Thyroid gland (tissue), 4 donors: ENCODE measurements at regions not wholly inside any gene's neighbourhood (a gene's known extent, or its start where the extent isn't known, plus 50 kb on each side); places are given as distances from the start of the nearest gene placed in this dataset.

Experiments
- DNase-seq, 2 donors: peaks; one replicate each; pipeline ENCODE4 v3.0.0-alpha.2; 2019
- H3K27ac ChIP-seq, 3 donors: fragments of 200-600 bp; sonication (generic); 1 replicate in 2 of 3; 2 replicates in 1 of 3; pipeline ENCODE4 v1.5.1; 2016 to 2019; ENCODE audit warnings: mild to moderate bottlenecking in 1 of 3, moderate library complexity in 1 of 3
- H3K27me3 ChIP-seq: fragments of 200-600 bp; sonication (generic); one replicate; pipeline ENCODE4 v1.5.1; 2019
- H3K36me3 ChIP-seq, 2 donors: fragments of 200-600 bp; sonication (generic); one replicate each; pipeline ENCODE4 v1.5.1; 2016 to 2019
- H3K4me1 ChIP-seq, 2 donors: fragments of 200-600 bp; sonication (generic); one replicate each; pipeline ENCODE4 v1.5.1; 2017 to 2019
- H3K4me3 ChIP-seq, 3 donors: fragments of 200-600 bp; sonication (generic); replicated peaks in 1 of 3; 1 replicate in 2 of 3; 2 replicates in 1 of 3; pipeline ENCODE4 v1.5.1; 2016; ENCODE audit warnings: mild to moderate bottlenecking in 1 of 3
- H3K9me3 ChIP-seq: fragments of 200-600 bp; sonication (generic); one replicate; pipeline ENCODE4 v1.5.1; 2017
- CTCF ChIP-seq, 6 experiments: fragments of 200-600 bp in 3 of 6; fragments of 450-650 bp in 3 of 6; sonication (generic) in 3 of 6; IDR thresholded peaks; one replicate each; pipeline ENCODE4 v1.5.1; 2016 to 2019; ENCODE audit warnings: antibody characterized with exemption in 6 of 6, mild to moderate bottlenecking in 2 of 6, inconsistent platforms in 1 of 6, moderate library complexity in 1 of 6
- POLR2A ChIP-seq, 2 donors: fragments of 450-650 bp; IDR thresholded peaks; one replicate each; pipeline ENCODE4 v1.6.1; 2017; ENCODE audit warnings: antibody characterized with exemption in 2 of 2, mild to moderate bottlenecking in 2 of 2, moderate library complexity in 1 of 2
- WGBS, 2 donors: methylation state at CpG; one replicate each; pipeline ENCODE4 v1.1.5; 2017; 5-methylcytosine and 5-hydroxymethylcytosine counted together
- intact Hi-C: fragments of 100-400 bp; cut with DNase I; formaldehyde crosslinking; loops from one replicate; pipeline ENCODE4 v1.15.1; 2023

GRCh38 chr22:48287031-48287430 lies 1524.6 kb downstream of the TBC1D22A start:
- Histone ChIP-seq H3K27ac (no peak overlapping the region), H3K4me1 (no peaks in the 10 kb centered on the region), H3K36me3 (no peaks in the 10 kb centered on the region), H3K9me3 (peaks cover 4% of the 10 kb centered on the region), H3K4me3 (no peak overlapping the region), H3K27me3 (no peaks in the 10 kb centered on the region)
- intact Hi-C loops = no loop called here
- 70 to 72% methylated on average over 5 of the region's 5 CpGs for WGBS, 2 donors
- no peak for DNase-seq
- TF ChIP-seq POLR2A (IDR thresholded peaks at IDR 0.05) = no peak
- no peak for TF ChIP-seq CTCF (IDR thresholded peaks at IDR 0.05)

GRCh38 chr22:48284671-48285070 lies 1522.2 kb downstream of the TBC1D22A start:
- DNase-seq = no peak
- Histone ChIP-seq H3K27me3 (no peaks in the 10 kb centered on the region), H3K9me3 (peaks cover 4% of the 10 kb centered on the region), H3K27ac (no peak overlapping the region), H3K36me3 (no peaks in the 10 kb centered on the region), H3K4me3 (no peak overlapping the region), H3K4me1 (no peaks in the 10 kb centered on the region)
- intact Hi-C loops = no loop called here
- TF ChIP-seq POLR2A (IDR thresholded peaks at IDR 0.05) (no peak), CTCF (IDR thresholded peaks at IDR 0.05) (no peak)
- WGBS, 2 donors = 90 to 91% methylated on average over 4 of the region's 4 CpGs

GRCh38 chr22:48282804-48283203 lies 1520.4 kb downstream of the TBC1D22A start:
- TF ChIP-seq CTCF (IDR thresholded peaks at IDR 0.05) = no peak
- TF ChIP-seq POLR2A (IDR thresholded peaks at IDR 0.05) = no peak
- DNase-seq = no peak
- intact Hi-C loops = no loop called here

GRCh38 chr22:48279461-48279756 lies 1517.0 kb downstream of the TBC1D22A start:
- TF ChIP-seq POLR2A (IDR thresholded peaks at IDR 0.05) (no peak), CTCF (IDR thresholded peaks at IDR 0.05) (no peak)
- 72 to 77% methylated on average over 6 of the region's 6 CpGs for WGBS, 2 donors
- intact Hi-C loops = no loop called here
- no peak overlapping the region for H3K4me3 ChIP-seq
- H3K27me3 ChIP-seq = no peaks in the 10 kb centered on the region
- no peak overlapping the region for H3K27ac ChIP-seq
- H3K36me3 ChIP-seq = no peaks in the 10 kb centered on the region
- peaks cover 4% of the 10 kb centered on the region for H3K9me3 ChIP-seq
- no peak for DNase-seq
- H3K4me1 ChIP-seq = no peaks in the 10 kb centered on the region

More at GRCh38 chr22:48282804-48283203, 1520.4 kb downstream of the TBC1D22A start:
- no peak overlapping the region for H3K27ac ChIP-seq
- H3K4me1 ChIP-seq = no peaks in the 10 kb centered on the region
- no peaks in the 10 kb centered on the region for H3K36me3 ChIP-seq
- peaks cover 4% of the 10 kb centered on the region for H3K9me3 ChIP-seq
- no peak overlapping the region for H3K4me3 ChIP-seq
- 95 to 96% methylated on average over 2 of the region's 2 CpGs for WGBS, 2 donors
- no peaks in the 10 kb centered on the region for H3K27me3 ChIP-seq

- H3K27ac ChIP-seq = no peak overlapping the region
- H3K4me3 ChIP-seq = no peak overlapping the region
- intact Hi-C loops = no loop called here
- DNase-seq = no peak
- peaks cover 3% of the 10 kb centered on the region for H3K9me3 ChIP-seq
- no peak for TF ChIP-seq CTCF (IDR thresholded peaks at IDR 0.05)
- TF ChIP-seq POLR2A (IDR thresholded peaks at IDR 0.05) = no peak
- H3K27me3 ChIP-seq = no peaks in the 10 kb centered on the region
- no peaks in the 10 kb centered on the region for H3K36me3 ChIP-seq
- H3K4me1 ChIP-seq = no peaks in the 10 kb centered on the region
- 67 to 71% methylated on average over 19 of the region's 19 CpGs for WGBS, 2 donors
Measured at GRCh38 chr22:48278620-48279460, 1516.4 kb downstream of the TBC1D22A start.
